DOHH2 (cell line): ENCODE measurements at regions not wholly inside any gene's neighbourhood (a gene's known extent, or its start where the extent isn't known, plus 50 kb on each side); places are given as distances from the start of the nearest gene placed in this dataset.

Source experiments
- H3F3A ChIP-seq: fragments of 200-600 bp; sonication (generic), shearing (Covaris generic); 2 replicates; pipeline ENCODE4 v1.6.0; 2016; ENCODE audit warnings: antibody characterized with exemption, mild to moderate bottlenecking; ENCODE audit not compliant: control insufficient read depth, insufficient read depth
- H3K27ac ChIP-seq: fragments of 200-600 bp; sonication (generic); 2 replicates; pipeline ENCODE4 v1.5.1; 2014; ENCODE audit warnings: low read depth, mild to moderate bottlenecking, low read length, moderate library complexity
- H3K27me3 ChIP-seq: fragments of 200-600 bp; sonication (generic); 2 replicates; pipeline ENCODE4 v1.6.1; 2014; ENCODE audit warnings: mild to moderate bottlenecking, low read length, mixed read lengths; ENCODE audit not compliant: control insufficient read depth
- H3K36me3 ChIP-seq: fragments of 200-600 bp; sonication (generic); 2 replicates; pipeline ENCODE4 v1.6.1; 2014; ENCODE audit warnings: mild to moderate bottlenecking, low read length, moderate library complexity, mixed read lengths; ENCODE audit not compliant: control insufficient read depth
- H3K4me1 ChIP-seq: fragments of 200-600 bp; sonication (generic); 2 replicates; pipeline ENCODE4 v1.6.1; 2014; ENCODE audit warnings: mild to moderate bottlenecking, low read length, mixed read lengths; ENCODE audit not compliant: control insufficient read depth
- H3K4me2 ChIP-seq: fragments of 200-600 bp; sonication (generic); 2 replicates; pipeline ENCODE4 v1.6.0; 2014; ENCODE audit warnings: mild to moderate bottlenecking, low read length, moderate library complexity
- H3K4me3 ChIP-seq: fragments of 200-600 bp; sonication (generic); 2 replicates; pipeline ENCODE4 v1.5.1; 2014; ENCODE audit warnings: mild to moderate bottlenecking, low read length, mixed read lengths
- H3K79me2 ChIP-seq: fragments of 200-600 bp; sonication (generic); 2 replicates; pipeline ENCODE4 v1.6.1; 2014; ENCODE audit warnings: mild to moderate bottlenecking, low read length, mixed read lengths; ENCODE audit not compliant: control insufficient read depth
- H3K9me2 ChIP-seq: fragments of 200-600 bp; sonication (generic); replicated peaks from 2 replicates; pipeline ENCODE4 v1.6.1; 2014; ENCODE audit warnings: mild to moderate bottlenecking, low read length, mixed read lengths; ENCODE audit not compliant: control insufficient read depth
- H3K9me3 ChIP-seq: fragments of 200-600 bp; sonication (generic); 2 replicates; pipeline ENCODE4 v1.6.1; 2014; ENCODE audit warnings: antibody characterized with exemption, low read length, mixed read lengths; ENCODE audit not compliant: control insufficient read depth, insufficient read depth
- H4K20me1 ChIP-seq: fragments of 200-600 bp; sonication (generic); 2 replicates; pipeline ENCODE4 v1.6.0; 2014; ENCODE audit warnings: low read depth, mild to moderate bottlenecking, antibody characterized with exemption, low read length, moderate library complexity; ENCODE audit not compliant: control insufficient read depth, insufficient read depth
- CTCF ChIP-seq: fragments of 200-600 bp; sonication (generic); IDR thresholded peaks from one replicate; pipeline ENCODE4 v1.5.1; 2014; ENCODE audit warnings: antibody characterized with exemption, mild to moderate bottlenecking, low read depth, low read length; ENCODE audit not compliant: poor library complexity, severe bottlenecking
- EZH2phosphoT487 ChIP-seq: fragments of 200-600 bp; sonication (generic); IDR thresholded peaks from 2 replicates; pipeline ENCODE4 v1.6.1; 2017; ENCODE audit warnings: borderline replicate concordance, mild to moderate bottlenecking, antibody characterized with exemption, low read length, moderate library complexity, mixed read lengths

DNA sequence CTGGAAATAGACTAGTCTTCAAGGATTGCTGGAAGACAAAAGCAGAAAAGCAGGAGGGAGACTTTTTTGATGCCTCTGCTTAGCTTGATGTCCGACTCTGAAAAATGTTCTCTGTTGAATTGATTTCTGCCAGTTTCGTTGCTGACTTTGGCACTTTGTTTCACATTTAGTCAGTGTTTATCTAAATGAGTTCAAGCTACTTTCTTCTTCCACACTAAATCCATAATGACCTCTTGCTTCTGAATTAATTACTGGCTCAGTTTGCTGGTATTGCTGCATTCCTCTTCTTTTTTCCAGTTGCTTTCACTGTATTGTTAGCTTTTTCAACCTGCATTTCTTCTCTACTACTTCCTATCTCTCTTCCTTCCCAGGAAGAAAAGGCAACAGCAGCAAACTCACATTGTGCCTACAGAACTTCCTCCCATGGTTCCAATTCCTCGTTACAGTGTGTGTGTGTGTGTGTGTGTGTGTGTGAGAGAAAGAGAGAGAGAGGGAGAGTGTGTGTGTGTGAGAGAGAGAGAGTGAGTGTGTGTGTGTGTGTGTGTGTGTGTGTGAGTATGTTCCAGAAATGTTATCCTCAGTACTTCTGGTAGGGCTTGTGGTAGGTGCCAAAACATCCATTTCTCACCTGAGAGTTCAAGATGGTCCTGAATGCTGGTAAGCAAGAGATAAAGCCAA, 234.8 kb downstream of the CSNK1G3 start:
- Histone ChIP-seq H3K79me2 (no peaks in the 10 kb centered on the region), H3K4me2 (no peak overlapping the region), H3K9me2 (no peaks in the 10 kb centered on the region), H3K36me3 (no peaks in the 10 kb centered on the region), H3K9me3 (no peaks in the 10 kb centered on the region), H3K4me1 (no peaks in the 10 kb centered on the region), H3K4me3 (no peak overlapping the region), H3F3A (no peaks in the 10 kb centered on the region), H3K27me3 (no peaks in the 10 kb centered on the region), H3K27ac (no peak overlapping the region), H4K20me1 (no peaks in the 10 kb centered on the region)
- TF ChIP-seq CTCF (no peak), EZH2phosphoT487 (no peak)

- TF ChIP-seq CTCF (no peak), EZH2phosphoT487 (no peak)
- no peaks in the 10 kb centered on the region for H3K9me3 ChIP-seq
- H3K27me3 ChIP-seq: no peaks in the 10 kb centered on the region
- H4K20me1 ChIP-seq: no peaks in the 10 kb centered on the region
- H3K4me1 ChIP-seq: no peaks in the 10 kb centered on the region
- no peak overlapping the region for H3K27ac ChIP-seq
- H3K79me2 ChIP-seq: no peaks in the 10 kb centered on the region
- no peaks in the 10 kb centered on the region for H3F3A ChIP-seq
- H3K4me2 ChIP-seq: no peak overlapping the region
- no peaks in the 10 kb centered on the region for H3K36me3 ChIP-seq
- no peaks in the 10 kb centered on the region for H3K9me2 ChIP-seq
- H3K4me3 ChIP-seq: no peak overlapping the region
These were observed 232.1 kb downstream of the CSNK1G3 start for GRCh38 chr5:123743990-123744583.

DNA sequence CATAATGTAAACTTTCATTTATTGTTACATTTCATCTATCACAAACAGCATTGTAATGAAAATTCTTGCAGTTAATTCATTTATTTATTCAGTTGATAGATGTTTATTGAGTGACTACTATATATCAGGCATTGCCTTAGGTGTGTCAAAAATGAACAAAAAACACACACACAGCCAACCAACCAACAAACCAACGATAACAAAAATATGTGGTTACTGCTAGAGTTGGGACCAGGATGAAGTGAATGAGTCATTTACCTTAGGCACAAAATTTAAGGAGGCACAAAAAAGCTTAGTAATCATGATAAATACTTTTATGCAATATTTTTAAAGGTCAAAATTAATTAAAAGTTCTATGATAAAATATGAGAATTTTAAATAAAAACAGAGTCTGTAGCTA, 223.4 kb downstream of the CSNK1G3 start:
- Histone ChIP-seq H3K36me3 (no peaks in the 10 kb centered on the region), H3K9me2 (no peaks in the 10 kb centered on the region), H3K4me3 (no peak overlapping the region), H3K27me3 (no peaks in the 10 kb centered on the region), H3F3A (no peaks in the 10 kb centered on the region), H3K9me3 (peaks cover 16% of the 10 kb centered on the region), H4K20me1 (no peaks in the 10 kb centered on the region), H3K4me2 (no peak overlapping the region), H3K27ac (no peak overlapping the region), H3K4me1 (no peaks in the 10 kb centered on the region), H3K79me2 (no peaks in the 10 kb centered on the region)
- no peak for TF ChIP-seq EZH2phosphoT487
- TF ChIP-seq CTCF: no peak
